Activated naive CD4-positive, alpha-beta T cell (primary cell): ENCODE measurements at regions not wholly inside any gene's neighbourhood (a gene's known extent, or its start where the extent isn't known, plus 50 kb on each side); places are given as distances from the start of the nearest gene placed in this dataset.

Experiments used
- DNase-seq, 4 experiments: peaks; one replicate each; lab custom pipeline; 2025; lab: John Stamatoyannopoulos, UW

DNA sequence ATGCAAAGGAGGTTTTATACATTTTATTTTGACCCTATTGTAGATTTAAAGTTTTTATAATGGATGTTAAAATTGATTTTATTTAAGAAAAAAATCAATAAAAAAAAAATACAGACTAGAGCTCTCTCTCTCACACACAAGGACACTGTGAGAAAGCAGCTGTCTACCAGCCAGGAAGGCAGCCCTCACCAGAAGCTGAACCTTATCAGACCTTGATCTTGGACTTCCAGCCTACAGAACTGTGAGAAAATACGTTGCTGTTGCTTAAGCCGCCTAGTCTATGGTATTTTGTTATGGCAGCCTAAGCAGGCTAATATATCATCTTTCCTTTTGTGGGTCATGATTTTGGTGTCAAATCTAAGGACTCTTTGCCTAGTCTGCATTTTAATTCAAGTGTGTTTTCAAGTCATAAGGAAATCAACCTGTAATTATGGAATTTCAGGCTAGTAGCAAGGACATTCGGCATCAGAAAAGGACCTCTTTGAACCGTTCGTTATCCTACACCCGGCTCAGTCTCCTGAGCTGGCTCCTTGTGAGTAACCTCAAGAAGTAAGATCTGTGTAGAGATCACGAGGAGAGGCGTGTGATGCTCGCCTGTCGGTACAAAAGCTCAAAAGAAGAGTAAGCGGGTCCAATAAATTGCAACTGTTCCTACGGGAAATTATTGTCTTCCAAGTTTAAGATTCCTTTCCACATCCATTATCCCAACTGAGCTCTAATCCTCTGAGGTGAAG, 98.2 kb downstream of the PDCL3 start:
- DNase-seq, result no peak

- no peak for DNase-seq
Observed at GRCh38 chr2:100662866-100663265, 100.1 kb downstream of the PDCL3 start.

DNA sequence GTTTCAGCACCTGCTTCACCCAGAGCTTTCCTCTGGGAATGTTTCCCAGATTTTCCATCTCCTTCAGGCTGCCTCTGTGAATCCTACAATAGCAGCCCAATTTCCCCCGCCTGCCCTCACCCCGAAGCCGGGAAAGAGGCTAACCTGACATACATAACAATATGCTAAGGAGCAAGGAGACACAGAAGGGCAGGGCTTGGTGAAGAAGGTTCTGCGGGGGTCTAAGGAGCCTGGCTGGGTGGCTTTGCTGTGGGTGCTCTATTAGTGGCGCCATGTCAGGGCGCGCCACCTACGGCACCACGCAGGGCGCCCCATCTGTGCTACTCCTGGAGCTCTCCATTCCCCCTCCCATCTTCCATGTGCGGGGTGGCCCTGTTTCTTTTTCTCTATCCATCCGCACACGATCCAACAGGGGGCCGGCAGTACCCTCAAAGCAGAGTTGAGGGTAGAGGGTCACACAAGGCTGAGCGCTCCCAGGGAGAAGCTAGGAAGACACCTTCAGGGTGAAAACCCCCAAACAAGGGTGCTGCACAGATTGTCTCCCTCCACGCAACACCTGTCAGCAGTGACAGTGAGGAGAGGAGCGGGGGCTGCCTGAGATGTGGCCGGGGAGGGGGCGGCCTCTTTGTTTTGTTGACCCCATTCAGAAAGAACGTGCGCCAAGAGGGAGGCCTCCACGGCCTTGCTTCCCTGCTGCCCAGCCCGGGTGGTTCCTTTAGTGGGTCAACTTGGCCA, 101.4 kb downstream of the PDCL3 start:
- no peak for DNase-seq

DNA sequence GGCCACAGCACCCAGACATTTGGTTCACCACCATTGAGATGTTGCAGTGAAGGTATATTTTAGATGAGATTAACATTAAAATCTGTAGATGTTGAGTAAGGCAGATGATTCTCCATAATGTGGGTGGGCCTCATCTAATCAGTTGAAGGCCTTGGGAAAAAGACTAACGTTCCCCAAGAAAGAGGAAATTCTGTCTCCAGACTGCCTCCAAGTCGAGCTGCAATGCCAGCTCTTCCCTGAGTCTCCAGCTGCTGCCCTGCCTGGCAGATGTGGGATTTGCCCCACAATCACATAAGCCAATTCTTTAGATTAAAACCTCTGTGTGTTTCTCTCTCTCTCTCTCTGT, 101.9 kb downstream of the PDCL3 start:
- no peak for DNase-seq

- DNase-seq, result no peak
Observed at GRCh38 chr2:100666996-100667395, 104.2 kb downstream of the PDCL3 start.

DNA sequence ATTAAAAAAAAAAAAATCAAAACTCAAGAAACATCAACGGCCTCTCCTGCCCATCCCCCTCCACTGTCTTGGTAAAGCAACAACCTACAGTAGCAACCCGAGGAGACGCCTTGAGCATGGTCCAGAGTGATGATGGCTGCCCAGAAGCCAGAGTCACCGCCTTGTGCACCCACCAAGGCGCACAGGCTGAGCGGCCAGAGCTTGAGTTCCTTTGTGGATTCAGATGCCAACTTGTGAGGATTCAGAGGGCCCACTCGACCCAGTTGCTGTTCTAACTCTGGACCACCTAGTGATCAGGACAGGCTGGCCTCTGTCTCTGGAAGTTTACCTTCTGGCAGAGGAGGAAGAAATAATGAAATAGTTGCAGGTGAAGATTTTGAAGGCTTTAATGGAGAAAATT, 105.0 kb downstream of the PDCL3 start:
- no peak for DNase-seq

- no peak for DNase-seq
Observed at GRCh38 chr2:100670232-100670631, 107.4 kb downstream of the PDCL3 start.

- DNase-seq, result no peak
Observed at GRCh38 chr2:100673115-100673514, 110.3 kb downstream of the PDCL3 start.

- DNase-seq, result no peak
Observed at GRCh38 chr2:100673691-100674485, 111.1 kb downstream of the PDCL3 start.

DNA sequence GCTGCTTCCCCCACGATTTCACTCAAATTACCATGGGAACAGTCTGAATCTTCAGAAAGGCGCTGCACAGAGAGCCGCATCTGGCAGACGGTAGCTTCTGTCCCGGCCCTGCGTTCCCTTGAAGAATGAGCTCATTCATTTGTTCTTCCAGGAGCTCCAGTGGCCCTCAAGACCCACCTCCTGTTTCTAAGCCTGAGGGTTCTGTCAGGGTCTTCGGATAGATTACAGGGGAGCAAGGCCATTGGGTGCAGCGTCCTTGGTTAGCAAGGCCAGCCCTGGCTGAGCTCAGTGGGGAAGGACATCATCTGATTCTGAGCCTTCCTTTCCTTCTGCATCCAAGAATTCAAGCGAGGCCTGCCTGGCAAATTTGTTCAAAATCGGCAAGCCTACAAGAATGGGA, 111.9 kb downstream of the PDCL3 start:
- no peak for DNase-seq

- DNase-seq, result no peak
Observed at GRCh38 chr2:100675373-100675772, 112.6 kb downstream of the PDCL3 start.

GRCh38 chr2:100675855-100676254, 113.1 kb downstream of the PDCL3 start:
- DNase-seq, result no peak

GRCh38 chr2:100676346-100676745, 113.6 kb downstream of the PDCL3 start:
- no peak for DNase-seq

GRCh38 chr2:100677611-100678185, 114.9 kb downstream of the PDCL3 start:
- no peak for DNase-seq

- no peak for DNase-seq
Observed at GRCh38 chr2:100679211-100679610, 116.4 kb downstream of the PDCL3 start.

GRCh38 chr2:100682536-100682935, 119.7 kb downstream of the PDCL3 start:
- no peak for DNase-seq

DNA sequence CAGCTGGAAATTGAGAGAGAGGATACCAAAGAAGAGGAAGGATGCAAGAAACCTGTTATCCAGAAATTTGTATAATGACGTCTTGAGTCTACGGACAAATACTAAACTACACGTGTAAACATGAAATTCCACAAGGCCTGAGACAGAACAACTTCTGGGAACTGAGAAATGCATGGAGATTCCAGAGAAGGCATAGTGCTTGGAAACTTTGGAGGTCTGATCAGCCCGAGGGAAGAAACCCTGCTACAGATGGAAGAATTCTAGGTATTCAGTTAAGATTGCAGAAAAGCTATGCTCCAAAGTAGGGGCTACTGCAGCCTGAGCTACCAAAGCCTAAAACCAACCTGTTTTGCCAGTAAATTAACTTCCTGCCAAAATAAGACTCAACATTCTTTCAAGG, 120.4 kb downstream of the PDCL3 start:
- no peak for DNase-seq

GRCh38 chr2:100691846-100692245, 128.1 kb upstream of the NPAS2 start:
- no peak for DNase-seq

GRCh38 chr2:100692381-100692780, 127.6 kb upstream of the NPAS2 start:
- no peak for DNase-seq

- no peak for DNase-seq
Observed at GRCh38 chr2:100692906-100693305, 127.0 kb upstream of the NPAS2 start.

DNA sequence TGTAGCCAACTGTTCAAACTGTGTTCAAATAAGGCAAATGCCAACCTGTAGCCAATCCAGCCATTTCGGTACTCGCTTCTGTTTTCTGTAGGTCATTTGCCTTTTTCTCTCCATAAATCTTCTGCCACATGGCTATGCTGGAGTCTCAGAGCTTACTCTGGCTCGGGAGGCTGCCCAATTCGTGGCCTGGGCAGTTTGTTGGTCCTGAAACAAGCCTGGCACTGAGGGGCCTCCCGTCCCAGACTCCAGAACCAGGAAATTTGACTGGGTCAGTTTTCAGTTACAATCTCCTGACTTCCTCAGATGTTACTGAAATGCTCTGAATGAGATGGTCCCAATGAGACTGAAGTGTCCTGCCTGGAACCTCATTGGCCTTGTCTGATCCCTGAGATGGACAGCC, 120.8 kb upstream of the NPAS2 start:
- DNase-seq, result no peak

DNA sequence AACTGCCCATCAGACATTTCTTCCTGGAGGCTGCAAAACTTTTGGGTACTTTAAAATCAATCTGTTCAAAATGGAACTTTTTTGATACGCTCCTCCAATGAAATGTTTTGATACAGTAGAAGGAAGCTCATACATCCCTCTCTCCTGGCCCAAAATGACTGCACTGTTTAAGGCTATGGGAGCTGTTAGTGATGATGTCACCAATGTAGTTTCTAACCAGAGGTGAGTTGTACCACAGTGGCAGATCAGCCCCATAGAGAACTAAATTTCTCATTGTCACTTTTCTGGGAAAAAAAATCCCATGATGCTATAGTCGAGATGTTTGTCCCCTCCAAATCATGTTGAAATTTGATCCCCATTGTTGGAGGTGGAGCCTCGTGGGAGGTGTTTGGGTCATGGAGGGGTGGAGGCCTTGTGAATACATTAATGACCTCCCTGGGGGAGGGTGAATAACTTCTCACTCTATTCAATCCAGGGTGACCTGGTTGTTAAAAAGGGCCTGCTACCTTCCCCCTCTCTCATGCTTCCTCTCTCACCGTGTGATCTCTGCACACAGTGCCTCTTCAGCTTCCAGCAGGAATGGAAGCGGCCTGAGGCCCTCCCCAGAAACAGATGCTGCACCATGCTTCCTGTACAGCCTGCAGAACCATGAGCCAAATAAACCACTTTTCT, 117.4 kb upstream of the NPAS2 start:
- no peak for DNase-seq
